ENCODE measurements at regions not wholly inside any gene's neighbourhood (a gene's known extent, or its start where the extent isn't known, plus 50 kb on each side); places are given as distances from the start of the nearest gene placed in this dataset.
"Not testable (repeated sequence)": the region's sequence is repeated elsewhere in the genome, so short reads cannot be mapped to it uniquely, and the experiment has no call there.

DNA sequence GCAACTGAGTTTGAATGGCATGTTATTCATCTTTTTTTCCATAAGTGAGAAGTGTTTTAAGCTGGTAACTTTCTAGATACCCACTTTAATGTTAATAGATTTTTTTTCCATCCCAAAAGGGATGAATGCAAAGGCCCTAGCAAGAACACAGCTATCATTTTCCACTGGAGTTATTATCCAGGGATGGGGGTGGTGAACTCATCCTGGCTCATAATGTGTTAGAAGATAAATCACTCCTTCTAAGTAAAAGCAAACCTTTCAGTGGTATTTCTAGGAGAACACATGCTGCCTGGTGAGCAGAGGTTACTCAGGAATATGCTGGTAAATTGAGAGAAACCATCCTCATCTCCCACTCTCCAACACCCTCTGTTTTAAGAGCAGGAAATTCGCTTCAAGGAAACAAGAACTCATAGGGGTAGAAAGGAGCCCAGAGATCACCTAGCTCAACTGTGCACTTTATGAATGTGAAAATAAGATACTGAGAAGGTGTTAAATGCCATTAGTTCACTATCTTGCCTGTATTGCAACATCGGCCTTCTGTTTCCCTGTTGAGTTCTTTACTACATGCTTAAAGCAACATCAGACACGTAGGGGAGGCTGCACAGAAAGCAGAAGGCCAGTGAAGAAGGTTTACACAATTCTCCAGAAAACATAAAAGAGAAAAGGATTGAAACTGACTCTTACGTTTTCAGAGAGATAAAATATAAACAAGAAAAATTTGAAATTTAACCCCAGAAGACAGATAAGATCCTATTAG is 264.0 kb upstream of the PRKCQ start:
- no peak overlapping the region for H3K9ac ChIP-seq (ENCODE audit: low read depth, low read length)
- no peak overlapping the region for H3K27ac ChIP-seq (ENCODE audit: low read length)
- no peaks in the 10 kb centered on the region for H3K27me3 ChIP-seq (ENCODE audit: insufficient read depth, low read length)
- no peaks in the 10 kb centered on the region for H3K4me1 ChIP-seq (ENCODE audit: insufficient read depth, low read length)
- no peaks in the 10 kb centered on the region; the same call in 1 of the 2 replicates for H3K36me3 ChIP-seq (ENCODE audit: insufficient read depth, low read depth, low read length)
- peaks cover 16% of the 10 kb centered on the region; the same call in 1 of the 2 replicates for H3K9me3 ChIP-seq (ENCODE audit: insufficient read depth, low read depth, low read length)
- H3K4me3 ChIP-seq (ENCODE audit: low read length): no peak overlapping the region

DNA sequence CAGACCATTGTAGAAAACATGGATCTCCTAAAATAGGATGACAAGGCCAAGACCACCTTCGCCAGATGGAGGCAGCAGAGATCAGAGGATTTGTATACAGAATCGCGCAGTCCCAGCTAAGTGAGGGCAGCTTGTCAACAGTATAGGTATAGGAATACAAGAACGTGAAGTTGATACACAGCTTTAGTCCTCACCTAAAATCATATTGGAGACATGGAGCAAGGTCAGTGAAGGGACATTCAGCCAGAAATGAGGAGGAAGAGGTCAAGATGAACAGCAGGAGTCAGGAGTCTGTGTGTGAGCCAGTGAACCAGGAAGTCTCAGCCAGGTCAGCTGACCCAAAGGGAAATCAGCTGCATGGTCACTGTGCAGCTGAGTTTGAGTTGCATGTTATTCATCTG is 263.4 kb upstream of the PRKCQ start:
- H3K4me3 ChIP-seq (ENCODE audit: low read length): no peak overlapping the region
- H3K36me3 ChIP-seq (ENCODE audit: insufficient read depth, low read depth, low read length): no peaks in the 10 kb centered on the region; the same call in 1 of the 2 replicates
- H3K9me3 ChIP-seq (ENCODE audit: insufficient read depth, low read depth, low read length): peaks cover 16% of the 10 kb centered on the region; the same call in 1 of the 2 replicates
- H3K4me1 ChIP-seq (ENCODE audit: insufficient read depth, low read length): no peaks in the 10 kb centered on the region
- H3K9ac ChIP-seq (ENCODE audit: low read depth, low read length): no peak overlapping the region
- no peak overlapping the region for H3K27ac ChIP-seq (ENCODE audit: low read length)
- no peaks in the 10 kb centered on the region for H3K27me3 ChIP-seq (ENCODE audit: insufficient read depth, low read length)

DNA sequence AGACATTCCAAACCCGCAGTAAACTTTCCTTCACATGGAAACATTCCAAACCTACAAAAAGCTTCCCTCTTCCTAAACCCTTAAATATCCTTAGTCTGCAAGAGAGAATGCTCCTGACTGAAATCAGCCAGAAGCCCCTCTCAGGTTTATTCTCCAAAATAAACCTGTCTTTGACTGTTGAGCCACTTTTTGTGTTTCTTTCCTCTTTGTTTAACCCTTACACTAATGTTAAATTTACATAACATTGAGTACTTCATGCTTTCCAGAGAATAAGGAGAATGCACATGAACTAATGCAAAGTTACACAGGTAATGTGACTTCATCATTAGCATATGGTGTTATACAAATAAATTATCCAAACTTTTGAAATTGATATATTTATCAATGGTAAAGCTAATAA is 262.6 kb upstream of the PRKCQ start:
- Histone ChIP-seq H3K27ac (ENCODE audit: low read length) (no peak overlapping the region), H3K9me3 (ENCODE audit: insufficient read depth, low read depth, low read length) (peaks cover 16% of the 10 kb centered on the region; the same call in 1 of the 2 replicates), H3K27me3 (ENCODE audit: insufficient read depth, low read length) (no peaks in the 10 kb centered on the region), H3K4me1 (ENCODE audit: insufficient read depth, low read length) (no peaks in the 10 kb centered on the region), H3K36me3 (ENCODE audit: insufficient read depth, low read depth, low read length) (no peaks in the 10 kb centered on the region; the same call in 1 of the 2 replicates), H3K9ac (ENCODE audit: low read depth, low read length) (no peak overlapping the region), H3K4me3 (ENCODE audit: low read length) (no peak overlapping the region)

DNA sequence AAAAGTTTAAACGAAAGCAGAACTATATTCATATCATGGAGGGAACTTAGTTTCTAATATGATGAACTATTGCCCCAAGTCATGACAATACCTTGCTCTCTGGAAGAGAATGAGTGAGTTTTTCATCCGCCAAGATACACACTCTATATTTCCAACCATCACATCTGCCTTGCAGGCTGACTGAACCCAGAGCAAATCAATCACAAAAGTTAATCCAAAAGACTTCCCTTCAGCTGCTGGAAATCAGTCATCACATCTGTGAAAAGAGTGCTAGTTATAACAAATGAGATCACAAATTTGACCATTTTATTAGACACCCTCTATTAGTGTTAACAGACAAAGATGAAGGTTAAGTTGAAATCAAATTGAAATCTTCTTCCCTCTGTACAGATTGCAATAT is 261.7 kb upstream of the PRKCQ start:
- no peaks in the 10 kb centered on the region for H3K27me3 ChIP-seq (ENCODE audit: insufficient read depth, low read length)
- no peak overlapping the region for H3K4me3 ChIP-seq (ENCODE audit: low read length)
- H3K9me3 ChIP-seq (ENCODE audit: insufficient read depth, low read depth, low read length): peaks cover 16% of the 10 kb centered on the region; the same call in 1 of the 2 replicates
- no peak overlapping the region for H3K27ac ChIP-seq (ENCODE audit: low read length)
- H3K36me3 ChIP-seq (ENCODE audit: insufficient read depth, low read depth, low read length): no peaks in the 10 kb centered on the region; the same call in 1 of the 2 replicates
- H3K9ac ChIP-seq (ENCODE audit: low read depth, low read length): no peak overlapping the region
- H3K4me1 ChIP-seq (ENCODE audit: insufficient read depth, low read length): no peaks in the 10 kb centered on the region

DNA sequence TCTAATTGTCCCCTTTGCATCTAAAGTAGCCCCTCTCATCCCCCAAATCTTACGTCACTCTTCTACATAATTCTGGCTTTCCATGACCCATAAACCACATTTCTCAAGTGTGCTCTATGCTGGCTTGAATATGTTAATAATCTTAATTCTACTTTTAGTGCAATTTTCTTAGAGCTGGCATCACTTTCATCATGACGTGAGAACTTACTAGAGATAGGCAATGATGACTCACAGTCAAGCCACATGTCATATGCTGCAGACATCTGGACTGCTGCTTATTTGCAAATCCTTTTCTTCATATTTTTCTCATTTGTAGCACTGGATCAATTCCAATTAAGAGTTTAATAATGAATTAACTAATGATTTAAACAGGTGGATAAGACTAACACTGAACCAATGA is 260.7 kb upstream of the PRKCQ start:
- Histone ChIP-seq H3K4me1 (ENCODE audit: insufficient read depth, low read length) (no peaks in the 10 kb centered on the region), H3K4me3 (ENCODE audit: low read length) (no peak overlapping the region), H3K36me3 (ENCODE audit: insufficient read depth, low read depth, low read length) (no peaks in the 10 kb centered on the region; the same call in 1 of the 2 replicates), H3K27me3 (ENCODE audit: insufficient read depth, low read length) (no peaks in the 10 kb centered on the region), H3K9ac (ENCODE audit: low read depth, low read length) (no peak overlapping the region), H3K27ac (ENCODE audit: low read length) (no peak overlapping the region), H3K9me3 (ENCODE audit: insufficient read depth, low read depth, low read length) (peaks cover 16% of the 10 kb centered on the region; the same call in 1 of the 2 replicates)

DNA sequence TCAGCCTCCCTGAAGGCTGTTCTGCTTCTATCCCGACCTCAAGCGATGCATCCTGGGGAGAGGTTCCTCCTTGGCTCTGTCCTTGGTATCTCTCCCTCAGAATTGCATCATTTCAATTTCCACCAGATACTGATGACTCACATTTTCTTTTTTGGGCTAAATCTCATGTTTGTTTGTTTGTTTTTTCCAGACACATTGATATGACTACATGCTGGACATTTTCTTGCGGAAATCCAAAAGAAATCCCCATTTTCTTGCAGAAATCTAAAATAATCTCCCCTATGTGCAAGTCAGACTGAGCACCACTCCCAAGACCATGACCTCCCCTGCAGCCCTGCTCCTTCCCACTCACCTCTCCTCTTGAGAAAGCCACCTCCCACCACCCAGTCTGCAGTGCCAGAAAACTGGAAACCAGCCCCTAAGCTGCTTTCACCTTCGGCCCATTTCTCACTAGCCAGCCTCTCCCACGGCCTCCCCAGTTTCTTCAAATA is 260.2 kb upstream of the PRKCQ start:
- Histone ChIP-seq H3K27me3 (ENCODE audit: insufficient read depth, low read length) (no peaks in the 10 kb centered on the region), H3K9ac (ENCODE audit: low read depth, low read length) (no peak overlapping the region), H3K36me3 (ENCODE audit: insufficient read depth, low read depth, low read length) (no peaks in the 10 kb centered on the region; the same call in 1 of the 2 replicates), H3K9me3 (ENCODE audit: insufficient read depth, low read depth, low read length) (peaks cover 16% of the 10 kb centered on the region; the same call in 1 of the 2 replicates), H3K4me1 (ENCODE audit: insufficient read depth, low read length) (no peaks in the 10 kb centered on the region), H3K27ac (ENCODE audit: low read length) (no peak overlapping the region), H3K4me3 (ENCODE audit: low read length) (no peak overlapping the region)

DNA sequence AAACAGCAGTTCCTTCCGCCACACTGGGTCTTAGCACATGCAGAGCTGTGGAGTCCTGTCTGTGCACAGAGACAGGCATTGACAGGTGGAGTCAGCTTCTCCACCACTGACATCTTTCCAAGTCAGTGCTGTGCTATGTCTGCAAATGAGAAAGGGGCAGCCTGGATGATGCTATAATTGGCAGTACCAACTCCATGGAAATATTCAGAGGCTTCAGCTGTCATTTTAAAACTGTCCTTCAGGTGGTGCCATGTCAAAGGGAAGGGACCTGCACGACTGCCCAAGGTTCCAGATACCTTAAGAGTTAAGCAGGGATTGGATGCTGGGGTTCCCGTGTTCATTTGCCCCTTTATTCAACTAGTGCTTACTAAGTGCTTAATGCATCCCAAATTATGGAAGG is 258.0 kb upstream of the PRKCQ start:
- Histone ChIP-seq H3K36me3 (ENCODE audit: insufficient read depth, low read depth, low read length) (no peaks in the 10 kb centered on the region; the same call in 1 of the 2 replicates), H3K9ac (ENCODE audit: low read depth, low read length) (no peak overlapping the region), H3K27ac (ENCODE audit: low read length) (no peak overlapping the region), H3K27me3 (ENCODE audit: insufficient read depth, low read length) (no peaks in the 10 kb centered on the region), H3K4me3 (ENCODE audit: low read length) (no peak overlapping the region), H3K9me3 (ENCODE audit: insufficient read depth, low read depth, low read length) (peaks cover 12% of the 10 kb centered on the region; the same call in 1 of the 2 replicates), H3K4me1 (ENCODE audit: insufficient read depth, low read length) (peaks cover 4% of the 10 kb centered on the region)

DNA sequence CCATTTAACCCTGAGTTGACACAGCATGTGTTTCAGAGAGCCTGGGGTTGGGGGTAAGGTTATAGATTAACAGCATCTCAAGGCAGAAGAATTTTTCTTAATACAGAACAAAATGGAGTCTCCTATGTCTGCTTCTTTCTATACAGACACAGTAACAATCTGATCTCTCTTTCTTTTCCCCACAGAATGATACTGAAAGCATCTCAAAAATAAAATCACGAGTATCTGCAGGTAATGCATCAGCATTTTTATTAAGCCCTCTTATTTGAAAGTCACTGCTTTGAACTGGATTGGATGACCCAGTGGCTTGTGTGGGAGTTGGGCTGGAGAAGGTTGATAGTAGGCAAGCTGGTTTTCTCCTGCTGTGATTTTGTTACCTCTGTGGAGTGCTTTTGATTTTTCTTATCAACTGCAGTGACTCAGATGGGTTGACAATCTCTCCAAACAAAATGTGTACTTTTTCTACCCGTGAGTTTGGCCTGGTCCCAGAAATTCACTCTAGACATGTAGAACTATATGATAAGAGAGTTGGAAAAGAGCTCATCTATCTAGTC is 253.5 kb upstream of the PRKCQ start:
- no peaks in the 10 kb centered on the region for H3K9me3 ChIP-seq (ENCODE audit: insufficient read depth, low read depth, low read length)
- H3K27ac ChIP-seq (ENCODE audit: low read length): no peak overlapping the region
- H3K9ac ChIP-seq (ENCODE audit: low read depth, low read length): no peak overlapping the region
- no peak overlapping the region for H3K4me3 ChIP-seq (ENCODE audit: low read length)
- H3K36me3 ChIP-seq (ENCODE audit: insufficient read depth, low read depth, low read length): no peaks in the 10 kb centered on the region
- H3K27me3 ChIP-seq (ENCODE audit: insufficient read depth, low read length): no peaks in the 10 kb centered on the region
- peaks cover 4% of the 10 kb centered on the region for H3K4me1 ChIP-seq (ENCODE audit: insufficient read depth, low read length)

DNA sequence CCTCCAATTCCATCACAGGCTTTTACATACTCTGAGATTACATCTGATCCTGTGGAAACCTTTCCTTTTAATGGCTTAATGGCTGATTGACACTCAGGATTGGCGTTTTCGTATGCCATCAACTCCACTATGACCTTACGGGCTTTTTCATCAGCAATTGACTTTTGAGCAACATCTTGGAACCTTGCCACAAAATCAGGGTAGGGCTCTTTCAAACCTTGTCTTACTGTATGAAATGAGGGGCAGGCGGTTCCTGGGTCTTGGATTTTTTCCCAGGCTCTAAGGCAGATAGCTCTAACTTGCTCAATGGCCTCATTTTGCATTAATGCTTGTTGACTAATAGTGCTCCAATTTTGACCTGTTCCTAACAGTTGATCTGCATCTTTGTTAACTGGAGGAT is 250.9 kb upstream of the PRKCQ start:
- H3K36me3 ChIP-seq (ENCODE audit: insufficient read depth, low read depth, low read length); H3K9me3 ChIP-seq (ENCODE audit: insufficient read depth, low read depth, low read length); H3K4me1 ChIP-seq (ENCODE audit: insufficient read depth, low read length); H3K27ac ChIP-seq (ENCODE audit: low read length); H3K9ac ChIP-seq (ENCODE audit: low read depth, low read length); H3K27me3 ChIP-seq (ENCODE audit: insufficient read depth, low read length); H3K4me3 ChIP-seq (ENCODE audit: low read length): not testable (repeated sequence)

DNA sequence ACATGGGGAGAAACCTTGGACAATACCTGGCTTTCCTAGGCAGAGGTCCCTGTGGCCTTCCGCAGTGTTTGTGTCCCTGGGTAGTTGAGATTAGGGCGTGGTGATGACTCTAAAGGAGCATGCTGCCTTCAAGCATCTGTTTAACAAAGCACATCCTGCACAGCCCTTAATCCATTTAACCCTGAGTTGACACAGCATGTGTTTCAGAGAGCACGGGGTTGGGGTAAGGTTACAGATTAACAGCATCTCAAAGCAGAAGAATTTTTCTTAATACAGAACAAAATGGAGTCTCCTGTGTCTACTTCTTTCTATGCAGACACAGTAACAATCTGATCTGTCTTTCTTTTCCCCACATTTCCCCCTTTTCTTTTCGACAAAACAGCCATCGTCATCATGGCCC is 244.7 kb upstream of the PRKCQ start:
- not testable (repeated sequence) for H3K9ac ChIP-seq (ENCODE audit: low read depth, low read length); H3K27me3 ChIP-seq (ENCODE audit: insufficient read depth, low read length); H3K9me3 ChIP-seq (ENCODE audit: insufficient read depth, low read depth, low read length); H3K4me3 ChIP-seq (ENCODE audit: low read length); H3K27ac ChIP-seq (ENCODE audit: low read length); H3K36me3 ChIP-seq (ENCODE audit: insufficient read depth, low read depth, low read length); H3K4me1 ChIP-seq (ENCODE audit: insufficient read depth, low read length)

DNA sequence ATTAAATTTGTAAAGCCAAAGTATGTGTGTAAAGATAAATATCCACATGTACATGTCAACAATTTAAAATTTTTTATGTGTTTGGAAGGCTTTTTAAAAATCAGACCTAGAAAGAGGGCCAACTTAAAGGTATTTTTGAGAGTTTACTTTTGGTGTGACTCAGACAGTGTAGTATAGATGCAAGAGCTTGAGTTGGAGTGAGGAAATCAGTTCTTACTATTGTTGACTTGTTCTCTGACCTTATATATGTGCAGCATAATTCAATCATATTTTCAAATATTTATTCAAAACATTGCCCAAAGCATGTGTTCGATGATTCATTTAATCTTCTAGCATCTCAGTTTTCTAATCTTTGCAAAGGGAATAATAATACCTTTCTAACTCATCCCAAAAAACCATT is 243.7 kb upstream of the PRKCQ start:
- no peaks in the 10 kb centered on the region for H3K27me3 ChIP-seq (ENCODE audit: insufficient read depth, low read length)

DNA sequence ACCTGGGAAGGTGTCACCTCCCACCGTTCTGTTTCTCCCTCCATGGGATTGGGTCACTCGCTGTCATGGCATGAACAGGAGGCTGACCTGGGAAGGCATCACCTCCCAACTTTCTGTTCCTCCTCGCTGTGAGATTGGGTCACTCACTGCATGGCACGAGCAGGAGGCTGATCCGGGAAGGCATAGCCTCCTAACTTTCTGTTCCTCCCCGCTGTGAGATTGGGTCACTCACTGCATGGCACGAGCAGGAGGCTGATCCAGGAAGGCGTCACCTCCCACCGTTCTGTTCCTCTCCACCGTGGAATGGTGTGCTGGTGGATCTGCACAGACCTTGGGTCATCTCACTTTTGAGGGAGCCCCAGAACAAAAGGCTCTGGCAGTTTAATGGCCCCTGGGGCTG is 239.2 kb upstream of the PRKCQ start:
- Histone ChIP-seq H3K9me3 (ENCODE audit: insufficient read depth, low read depth, low read length) (no peaks in the 10 kb centered on the region), H3K27ac (ENCODE audit: low read length) (no peak overlapping the region), H3K27me3 (ENCODE audit: insufficient read depth, low read length) (no peaks in the 10 kb centered on the region), H3K4me3 (ENCODE audit: low read length) (no peak overlapping the region), H3K36me3 (ENCODE audit: insufficient read depth, low read depth, low read length) (no peaks in the 10 kb centered on the region), H3K4me1 (ENCODE audit: insufficient read depth, low read length) (peaks cover 19% of the 10 kb centered on the region), H3K9ac (ENCODE audit: low read depth, low read length) (no peak overlapping the region)

More for the DNA sequence above, 243.7 kb upstream of the PRKCQ start:
- no peak overlapping the region for H3K4me3 ChIP-seq (ENCODE audit: low read length)
- H3K9me3 ChIP-seq (ENCODE audit: insufficient read depth, low read depth, low read length): no peaks in the 10 kb centered on the region
- no peak overlapping the region for H3K27ac ChIP-seq (ENCODE audit: low read length)
- peaks cover 6% of the 10 kb centered on the region; the same call in 1 of the 2 replicates for H3K4me1 ChIP-seq (ENCODE audit: insufficient read depth, low read length)
- no peaks in the 10 kb centered on the region for H3K36me3 ChIP-seq (ENCODE audit: insufficient read depth, low read depth, low read length)
- H3K9ac ChIP-seq (ENCODE audit: low read depth, low read length): no peak overlapping the region
